ENCODE measurements at regions not wholly inside any gene's neighbourhood (a gene's known extent, or its start where the extent isn't known, plus 50 kb on each side); places are given as distances from the start of the nearest gene placed in this dataset.

DNA sequence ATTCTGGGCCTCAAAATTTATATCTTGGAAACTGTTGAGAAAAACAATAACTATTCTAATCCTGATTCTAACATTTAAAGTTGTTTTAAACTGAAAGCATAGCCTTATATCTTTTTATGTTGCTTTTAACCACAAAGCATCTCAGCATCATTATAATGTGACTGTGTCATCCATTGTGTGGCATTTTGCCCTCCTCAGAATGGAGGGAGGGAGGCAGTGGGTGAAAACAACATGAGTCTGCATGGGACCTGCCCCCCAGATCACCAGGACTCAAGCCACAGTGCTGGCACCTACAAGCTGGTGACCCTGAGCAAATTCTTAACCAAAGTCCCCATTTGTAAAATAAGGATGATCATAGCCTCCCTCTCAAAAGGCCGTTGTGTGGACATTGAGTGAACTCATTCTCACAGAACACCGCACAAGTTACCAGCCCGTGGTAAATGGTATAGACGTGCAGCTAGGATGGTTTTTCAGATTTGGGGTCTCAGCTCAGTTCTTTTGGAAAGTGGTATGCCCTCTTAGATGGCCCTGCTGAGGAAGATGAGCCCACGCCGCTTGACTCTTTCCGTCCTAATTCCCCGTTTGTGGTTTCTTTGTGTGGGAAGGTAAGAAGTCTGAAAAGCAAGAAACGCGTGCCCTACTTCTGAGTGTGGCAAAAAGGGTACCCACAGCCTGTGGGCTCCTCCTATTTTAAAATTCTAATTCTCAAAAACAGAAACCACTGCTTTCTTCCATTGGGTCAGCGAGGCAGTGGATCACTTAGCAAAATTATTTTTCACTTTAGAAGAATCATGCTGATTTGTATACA lies 305.0 kb upstream of the ID2 start:
- Mint-ChIP-seq H3K4me1 (peaks cover 25% of the 10 kb centered on the region), H3K9me3 (peaks cover 14% of the 10 kb centered on the region), H3K27ac (no peak overlapping the region), H3K27me3 (ENCODE audit: insufficient read depth, low read depth) (no peaks in the 10 kb centered on the region), H3K36me3 (peaks cover 2% of the 10 kb centered on the region), H3K4me3 (no peak overlapping the region)
- H3K27me3 ChIP-seq = no peaks in the 10 kb centered on the region
- no peaks in the 10 kb centered on the region for H4K20me1 ChIP-seq (ENCODE audit: low read depth)
- H3F3A ChIP-seq (ENCODE audit: low read depth) = no peaks in the 10 kb centered on the region
- H3K36me3 ChIP-seq = no peaks in the 10 kb centered on the region
- H3K4me1 ChIP-seq = no peaks in the 10 kb centered on the region
- H3K9me3 ChIP-seq (ENCODE audit: low read depth) = no peaks in the 10 kb centered on the region
- H2AFZ ChIP-seq (replicated peaks) = peak overlapping the region; percentile 85
- no peak overlapping the region for H3K4me2 ChIP-seq
- no peak overlapping the region for H3K27ac ChIP-seq
- H3K79me2 ChIP-seq (ENCODE audit: low read depth) = no peaks in the 10 kb centered on the region
- DNase-seq (ENCODE audit: low spot score) = no peak
- TF ChIP-seq EZH2phosphoT487 (IDR thresholded peaks at IDR 0.05) (no peak), EZH2 (IDR thresholded peaks at IDR 0.05) (no peak)
- TF ChIP-seq, protein P1, sequence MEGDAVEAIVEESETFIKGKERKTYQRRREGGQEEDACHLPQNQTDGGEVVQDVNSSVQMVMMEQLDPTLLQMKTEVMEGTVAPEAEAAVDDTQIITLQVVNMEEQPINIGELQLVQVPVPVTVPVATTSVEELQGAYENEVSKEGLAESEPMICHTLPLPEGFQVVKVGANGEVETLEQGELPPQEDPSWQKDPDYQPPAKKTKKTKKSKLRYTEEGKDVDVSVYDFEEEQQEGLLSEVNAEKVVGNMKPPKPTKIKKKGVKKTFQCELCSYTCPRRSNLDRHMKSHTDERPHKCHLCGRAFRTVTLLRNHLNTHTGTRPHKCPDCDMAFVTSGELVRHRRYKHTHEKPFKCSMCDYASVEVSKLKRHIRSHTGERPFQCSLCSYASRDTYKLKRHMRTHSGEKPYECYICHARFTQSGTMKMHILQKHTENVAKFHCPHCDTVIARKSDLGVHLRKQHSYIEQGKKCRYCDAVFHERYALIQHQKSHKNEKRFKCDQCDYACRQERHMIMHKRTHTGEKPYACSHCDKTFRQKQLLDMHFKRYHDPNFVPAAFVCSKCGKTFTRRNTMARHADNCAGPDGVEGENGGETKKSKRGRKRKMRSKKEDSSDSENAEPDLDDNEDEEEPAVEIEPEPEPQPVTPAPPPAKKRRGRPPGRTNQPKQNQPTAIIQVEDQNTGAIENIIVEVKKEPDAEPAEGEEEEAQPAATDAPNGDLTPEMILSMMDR (IDR thresholded peaks at IDR 0.05) = no peak
- H3K4me3 ChIP-seq = no peak overlapping the region
- H3K9ac ChIP-seq = no peak overlapping the region

DNA sequence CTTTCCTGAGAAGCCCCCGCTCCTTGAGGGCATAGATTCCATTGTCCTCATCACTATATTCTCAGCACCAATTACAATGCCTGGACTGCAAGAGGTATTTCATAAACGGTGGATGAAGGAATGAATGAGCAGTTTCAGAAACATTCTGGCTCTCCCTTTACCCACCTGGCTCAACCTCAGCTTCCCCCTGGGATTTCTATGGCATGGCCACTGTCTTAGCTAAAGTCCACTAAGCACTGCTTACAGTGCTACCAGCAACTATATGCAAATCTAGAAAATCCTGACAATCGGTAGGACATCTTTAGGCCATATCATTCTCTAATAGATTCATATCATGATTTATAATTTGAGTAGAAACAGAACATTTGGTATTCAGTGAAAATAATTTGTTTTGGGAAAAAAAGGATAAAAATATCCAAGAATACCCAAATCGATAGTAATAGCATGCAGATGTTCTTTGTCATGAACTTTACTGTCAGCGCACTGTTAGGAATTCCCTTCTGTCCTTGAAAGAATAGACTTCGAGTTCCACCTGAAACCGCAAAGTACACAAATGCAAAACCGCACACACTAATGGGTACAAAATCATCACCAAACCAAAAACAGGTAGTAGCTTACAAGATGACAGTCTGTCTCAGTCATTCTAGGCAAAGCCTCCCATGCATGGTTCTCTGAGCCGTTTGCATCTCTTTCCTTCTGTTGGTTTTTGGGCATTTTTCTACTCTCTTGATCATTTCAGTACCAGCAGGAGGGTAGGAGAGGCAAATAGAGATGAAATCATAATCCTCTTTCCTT lies 303.6 kb upstream of the ID2 start:
- Histone ChIP-seq H3K27me3 (no peaks in the 10 kb centered on the region), H4K20me1 (ENCODE audit: low read depth) (no peaks in the 10 kb centered on the region), H3K27ac (no peak overlapping the region), H3K79me2 (ENCODE audit: low read depth) (no peaks in the 10 kb centered on the region), H3K4me1 (no peaks in the 10 kb centered on the region), H3K4me3 (no peak overlapping the region), H3F3A (ENCODE audit: low read depth) (no peaks in the 10 kb centered on the region), H3K9me3 (ENCODE audit: low read depth) (no peaks in the 10 kb centered on the region), H3K9ac (no peak overlapping the region), H2AFZ (replicated peaks) (peak overlapping the region; percentile 51), H3K4me2 (no peak overlapping the region), H3K36me3 (no peaks in the 10 kb centered on the region)
- peaks cover 7% of the 10 kb centered on the region for H3K9me3 Mint-ChIP-seq
- TF ChIP-seq EZH2 (IDR thresholded peaks at IDR 0.05) = no peak
- no peak for TF ChIP-seq EZH2phosphoT487 (IDR thresholded peaks at IDR 0.05)
- TF ChIP-seq, protein P1 (IDR thresholded peaks at IDR 0.05) = no peak
- H3K27me3 Mint-ChIP-seq (ENCODE audit: insufficient read depth, low read depth) = no peaks in the 10 kb centered on the region
- no peak overlapping the region for H3K4me3 Mint-ChIP-seq
- no peak for DNase-seq (ENCODE audit: low spot score)
- no peak overlapping the region for H3K27ac Mint-ChIP-seq
- H3K36me3 Mint-ChIP-seq = no peaks in the 10 kb centered on the region
- H3K4me1 Mint-ChIP-seq = peaks cover 25% of the 10 kb centered on the region

DNA sequence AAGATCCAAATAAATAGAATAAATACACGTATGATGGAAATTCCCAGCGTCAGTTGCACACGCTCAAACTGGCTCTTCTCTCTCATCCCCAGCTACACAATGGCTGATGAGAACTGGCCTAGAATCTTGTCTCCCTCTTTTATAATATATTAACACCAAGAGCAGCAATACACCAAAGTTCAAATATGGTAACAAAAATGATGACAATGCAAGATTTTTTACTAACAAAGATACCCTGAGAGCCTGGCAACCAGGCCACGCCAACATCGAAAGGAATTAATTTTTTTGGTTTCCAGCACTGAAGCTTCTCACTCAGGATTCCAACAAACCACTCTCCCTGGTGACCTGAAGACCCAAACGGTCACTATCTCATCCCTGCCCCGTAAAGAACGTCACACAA lies 302.7 kb upstream of the ID2 start:
- H3K27me3 Mint-ChIP-seq (ENCODE audit: insufficient read depth, low read depth) = no peaks in the 10 kb centered on the region
- Histone ChIP-seq H3K4me3 (no peak overlapping the region), H3K79me2 (ENCODE audit: low read depth) (no peaks in the 10 kb centered on the region), H3K36me3 (no peaks in the 10 kb centered on the region), H3K27ac (no peak overlapping the region), H3K4me2 (no peak overlapping the region), H4K20me1 (ENCODE audit: low read depth) (no peaks in the 10 kb centered on the region), H3K4me1 (no peaks in the 10 kb centered on the region), H3F3A (ENCODE audit: low read depth) (no peaks in the 10 kb centered on the region), H2AFZ (replicated peaks) (no peak overlapping the region), H3K9me3 (ENCODE audit: low read depth) (no peaks in the 10 kb centered on the region), H3K27me3 (no peaks in the 10 kb centered on the region), H3K9ac (no peak overlapping the region)
- DNase-seq (ENCODE audit: low spot score) = no peak
- TF ChIP-seq, protein P1 (IDR thresholded peaks at IDR 0.05) = no peak
- TF ChIP-seq EZH2 (IDR thresholded peaks at IDR 0.05) = no peak
- H3K27ac Mint-ChIP-seq = no peak overlapping the region
- peaks cover 25% of the 10 kb centered on the region for H3K4me1 Mint-ChIP-seq
- no peak overlapping the region for H3K4me3 Mint-ChIP-seq
- H3K9me3 Mint-ChIP-seq = peaks cover 2% of the 10 kb centered on the region
- no peaks in the 10 kb centered on the region for H3K36me3 Mint-ChIP-seq
